ENCODE measurements at regions not wholly inside any gene's neighbourhood (a gene's known extent, or its start where the extent isn't known, plus 50 kb on each side); places are given as distances from the start of the nearest gene placed in this dataset.

DNA sequence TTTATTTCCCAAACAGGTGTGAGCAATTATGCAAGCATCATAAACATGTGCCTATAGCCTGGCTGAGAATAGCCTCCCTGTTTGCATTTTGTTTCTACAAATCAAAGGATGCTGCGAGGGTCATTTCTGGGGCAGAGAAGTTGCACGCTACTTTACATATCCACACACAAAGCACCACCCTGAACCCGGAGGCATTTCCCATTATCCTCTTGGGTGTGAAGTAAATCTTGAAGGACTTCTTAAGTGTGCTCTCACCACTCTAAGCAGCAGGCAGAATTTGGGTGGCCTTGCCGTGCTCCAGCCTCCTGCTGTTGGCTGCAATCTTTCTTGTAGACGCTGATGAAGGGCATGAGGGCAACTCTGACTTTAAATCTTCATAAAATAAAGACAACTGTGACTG, 124.0 kb upstream of the TLE4 start:
- TF ChIP-seq, protein P1, sequence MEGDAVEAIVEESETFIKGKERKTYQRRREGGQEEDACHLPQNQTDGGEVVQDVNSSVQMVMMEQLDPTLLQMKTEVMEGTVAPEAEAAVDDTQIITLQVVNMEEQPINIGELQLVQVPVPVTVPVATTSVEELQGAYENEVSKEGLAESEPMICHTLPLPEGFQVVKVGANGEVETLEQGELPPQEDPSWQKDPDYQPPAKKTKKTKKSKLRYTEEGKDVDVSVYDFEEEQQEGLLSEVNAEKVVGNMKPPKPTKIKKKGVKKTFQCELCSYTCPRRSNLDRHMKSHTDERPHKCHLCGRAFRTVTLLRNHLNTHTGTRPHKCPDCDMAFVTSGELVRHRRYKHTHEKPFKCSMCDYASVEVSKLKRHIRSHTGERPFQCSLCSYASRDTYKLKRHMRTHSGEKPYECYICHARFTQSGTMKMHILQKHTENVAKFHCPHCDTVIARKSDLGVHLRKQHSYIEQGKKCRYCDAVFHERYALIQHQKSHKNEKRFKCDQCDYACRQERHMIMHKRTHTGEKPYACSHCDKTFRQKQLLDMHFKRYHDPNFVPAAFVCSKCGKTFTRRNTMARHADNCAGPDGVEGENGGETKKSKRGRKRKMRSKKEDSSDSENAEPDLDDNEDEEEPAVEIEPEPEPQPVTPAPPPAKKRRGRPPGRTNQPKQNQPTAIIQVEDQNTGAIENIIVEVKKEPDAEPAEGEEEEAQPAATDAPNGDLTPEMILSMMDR (IDR thresholded peaks at IDR 0.05; ENCODE audit: insufficient read depth, low read depth, low read length): no peak
- TF ChIP-seq EZH2 (IDR thresholded peaks at IDR 0.05; ENCODE audit: insufficient read depth, low read length): no peak

All from astrocyte (in vitro differentiated cells and primary cell).